Chondrocyte (in vitro differentiated cells): ENCODE measurements at regions not wholly inside any gene's neighbourhood (a gene's known extent, or its start where the extent isn't known, plus 50 kb on each side); places are given as distances from the start of the nearest gene placed in this dataset.

Experiments
- DNase-seq: peaks from one replicate; pipeline ENCODE4 v3.0.0; 2021; ENCODE audit warnings: mixed read lengths, low spot score
- H3K27ac Mint-ChIP-seq: one replicate; pipeline ENCODE4 v1.8.0; 2021; ENCODE audit warnings: mild to moderate bottlenecking, moderate library complexity, mixed read lengths; ENCODE audit not compliant: unreplicated experiment
- H3K27me3 Mint-ChIP-seq: 2 replicates; pipeline ENCODE4 v1.8.0; 2021; ENCODE audit warnings: low read depth, mixed read lengths
- H3K36me3 Mint-ChIP-seq: 2 replicates; pipeline ENCODE4 v1.8.0; 2021; ENCODE audit warnings: low read depth, mixed read lengths
- H3K4me1 Mint-ChIP-seq: 2 replicates; pipeline ENCODE4 v1.8.0; 2021; ENCODE audit warnings: low read depth, mild to moderate bottlenecking, mixed read lengths
- H3K4me3 Mint-ChIP-seq: one replicate; pipeline ENCODE4 v1.8.0; 2021; ENCODE audit warnings: mild to moderate bottlenecking, moderate library complexity, mixed read lengths; ENCODE audit not compliant: unreplicated experiment
- H3K9me3 Mint-ChIP-seq: 2 replicates; pipeline ENCODE4 v1.8.0; 2021; ENCODE audit warnings: low read depth, mixed read lengths
- TF ChIP-seq, protein P1 (sequence below): fragments of 200-600 bp; sonication (generic); IDR thresholded peaks from 2 replicates; pipeline ENCODE4 v1.5.0; 2021; ENCODE audit warnings: antibody characterized with exemption, mild to moderate bottlenecking, moderate library complexity

DNA sequence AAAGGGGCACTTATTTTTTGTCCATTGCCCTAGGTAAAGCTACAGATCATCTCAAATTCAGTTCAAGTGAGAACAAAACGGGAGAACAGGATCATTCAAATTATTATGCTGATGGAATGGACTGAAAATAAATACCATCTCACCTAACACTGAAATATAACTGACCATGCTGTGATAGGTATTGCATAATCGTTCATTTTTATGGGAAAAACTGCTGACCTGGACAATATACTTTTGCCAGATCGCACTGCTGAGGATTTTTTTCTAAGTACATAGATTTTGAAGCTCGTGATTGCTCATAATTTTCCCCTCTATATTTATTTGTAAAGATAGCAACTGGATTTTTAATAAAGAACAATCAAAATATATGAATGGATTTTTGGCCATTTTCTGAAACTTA lies 636.6 kb upstream of the NEGR1 start:
- Mint-ChIP-seq H3K4me1 (no peaks in the 10 kb centered on the region), H3K36me3 (no peaks in the 10 kb centered on the region), H3K9me3 (no peaks in the 10 kb centered on the region), H3K27ac (no peak overlapping the region), H3K4me3 (no peak overlapping the region), H3K27me3 (peaks cover 3% of the 10 kb centered on the region)
- no peak for DNase-seq
- TF ChIP-seq, protein P1, sequence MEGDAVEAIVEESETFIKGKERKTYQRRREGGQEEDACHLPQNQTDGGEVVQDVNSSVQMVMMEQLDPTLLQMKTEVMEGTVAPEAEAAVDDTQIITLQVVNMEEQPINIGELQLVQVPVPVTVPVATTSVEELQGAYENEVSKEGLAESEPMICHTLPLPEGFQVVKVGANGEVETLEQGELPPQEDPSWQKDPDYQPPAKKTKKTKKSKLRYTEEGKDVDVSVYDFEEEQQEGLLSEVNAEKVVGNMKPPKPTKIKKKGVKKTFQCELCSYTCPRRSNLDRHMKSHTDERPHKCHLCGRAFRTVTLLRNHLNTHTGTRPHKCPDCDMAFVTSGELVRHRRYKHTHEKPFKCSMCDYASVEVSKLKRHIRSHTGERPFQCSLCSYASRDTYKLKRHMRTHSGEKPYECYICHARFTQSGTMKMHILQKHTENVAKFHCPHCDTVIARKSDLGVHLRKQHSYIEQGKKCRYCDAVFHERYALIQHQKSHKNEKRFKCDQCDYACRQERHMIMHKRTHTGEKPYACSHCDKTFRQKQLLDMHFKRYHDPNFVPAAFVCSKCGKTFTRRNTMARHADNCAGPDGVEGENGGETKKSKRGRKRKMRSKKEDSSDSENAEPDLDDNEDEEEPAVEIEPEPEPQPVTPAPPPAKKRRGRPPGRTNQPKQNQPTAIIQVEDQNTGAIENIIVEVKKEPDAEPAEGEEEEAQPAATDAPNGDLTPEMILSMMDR = no peak

GRCh38 chr1:72917920-72918319 lies 635.6 kb upstream of the NEGR1 start:
- TF ChIP-seq, protein P1 = no peak

GRCh38 chr1:72915581-72915980 lies 633.2 kb upstream of the NEGR1 start:
- no peak overlapping the region for H3K27ac Mint-ChIP-seq
- H3K27me3 Mint-ChIP-seq = peaks cover 4% of the 10 kb centered on the region

More at GRCh38 chr1:72917920-72918319, 635.6 kb upstream of the NEGR1 start:
- Mint-ChIP-seq H3K36me3 (no peaks in the 10 kb centered on the region), H3K27me3 (peaks cover 7% of the 10 kb centered on the region), H3K9me3 (no peaks in the 10 kb centered on the region), H3K4me1 (no peaks in the 10 kb centered on the region), H3K27ac (no peak overlapping the region), H3K4me3 (no peak overlapping the region)
- DNase-seq = no peak

GRCh38 chr1:72911656-72912055 lies 629.3 kb upstream of the NEGR1 start:
- Mint-ChIP-seq H3K27ac (no peak overlapping the region), H3K4me3 (no peak overlapping the region), H3K4me1 (no peaks in the 10 kb centered on the region), H3K9me3 (peaks cover 3% of the 10 kb centered on the region), H3K27me3 (peaks cover 10% of the 10 kb centered on the region), H3K36me3 (no peaks in the 10 kb centered on the region)
- no peak for DNase-seq
- TF ChIP-seq, protein P1 = no peak

More at GRCh38 chr1:72915581-72915980, 633.2 kb upstream of the NEGR1 start:
- Mint-ChIP-seq H3K36me3 (no peaks in the 10 kb centered on the region), H3K4me1 (no peaks in the 10 kb centered on the region), H3K9me3 (no peaks in the 10 kb centered on the region), H3K4me3 (no peak overlapping the region)
- no peak for DNase-seq
- TF ChIP-seq, protein P1 = no peak

DNA sequence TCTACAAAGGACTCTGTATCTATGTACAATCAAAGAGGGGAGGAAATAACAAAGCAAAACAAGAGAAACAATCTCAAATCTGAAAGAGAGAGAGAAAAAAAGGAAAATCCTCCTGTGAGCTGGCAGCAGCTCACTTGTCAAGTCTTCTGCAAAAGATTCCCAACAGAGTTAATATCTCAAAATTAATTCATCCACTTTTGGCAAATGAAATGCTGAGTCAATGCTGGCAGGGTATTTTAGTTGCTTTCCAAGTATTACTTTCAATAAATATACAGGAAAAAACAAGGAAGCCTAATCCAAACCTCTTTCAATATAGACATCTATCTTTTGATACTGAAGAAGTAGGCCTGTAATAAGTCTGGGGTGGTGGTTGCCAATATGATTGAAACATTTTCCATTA lies 613.9 kb upstream of the NEGR1 start:
- H3K27ac Mint-ChIP-seq = no peak overlapping the region
- H3K27me3 Mint-ChIP-seq = peaks cover 2% of the 10 kb centered on the region
- no peaks in the 10 kb centered on the region for H3K36me3 Mint-ChIP-seq

More for the DNA sequence above, 613.9 kb upstream of the NEGR1 start:
- Mint-ChIP-seq H3K4me1 (no peaks in the 10 kb centered on the region), H3K9me3 (peaks cover 2% of the 10 kb centered on the region), H3K4me3 (no peak overlapping the region)
- no peak for DNase-seq
- TF ChIP-seq, protein P1 = no peak
